Lung (tissue), 11 donors: ENCODE measurements at regions not wholly inside any gene's neighbourhood (a gene's known extent, or its start where the extent isn't known, plus 50 kb on each side); places are given as distances from the start of the nearest gene placed in this dataset.
A peak's percentile ranks its signal among the peaks of the same experiment; 100 is the strongest.

Source experiments
- ATAC-seq: fragments of 200-7000 bp; cut with Tn5 transposase; one replicate; pipeline ENCODE4 v1.9.1; 2020; ENCODE audit warnings: moderate number of reproducible peaks; ENCODE audit not compliant: insufficient read depth, low FRiP score
- DNase-seq, 3 donors: peaks; one replicate each; pipeline ENCODE4 v3.0.0-alpha.2; 2013 to 2017
- H3K27ac ChIP-seq, 2 donors: one replicate each; pipeline ENCODE4 v1.5.1; 2013; ENCODE audit warnings: mild to moderate bottlenecking in 2 of 2, moderate library complexity in 2 of 2, control low read depth in 1 of 2, inconsistent platforms in 1 of 2, low read depth in 1 of 2, low read length in 1 of 2
- H3K27me3 ChIP-seq, 3 donors: one replicate each; pipeline ENCODE4 v1.5.1; 2013; ENCODE audit warnings: low read length in 2 of 3; ENCODE audit not compliant: control insufficient read depth in 3 of 3, insufficient read depth in 3 of 3
- H3K36me3 ChIP-seq, 4 donors: one replicate each; pipeline ENCODE4 v1.5.1; 2013; ENCODE audit warnings: low read length in 4 of 4, mild to moderate bottlenecking in 1 of 4, moderate library complexity in 1 of 4; ENCODE audit not compliant: control insufficient read depth in 4 of 4, insufficient read depth in 4 of 4
- H3K4me1 ChIP-seq, 5 donors: one replicate each; pipeline ENCODE4 v1.5.1; 2013; ENCODE audit warnings: low read length in 5 of 5, mild to moderate bottlenecking in 2 of 5, moderate library complexity in 1 of 5; ENCODE audit not compliant: control insufficient read depth in 5 of 5, insufficient read depth in 5 of 5
- H3K4me3 ChIP-seq: one replicate; pipeline ENCODE4 v1.5.1; 2013; ENCODE audit warnings: mild to moderate bottlenecking, control low read depth, moderate library complexity
- H3K9ac ChIP-seq, 2 donors: one replicate each; pipeline ENCODE4 v1.5.1; 2013; ENCODE audit warnings: low read length in 2 of 2, control low read depth in 1 of 2; ENCODE audit not compliant: insufficient read depth in 1 of 2
- H3K9me3 ChIP-seq, 4 donors: one replicate each; pipeline ENCODE4 v1.5.1; 2013; ENCODE audit warnings: low read length in 3 of 4, mild to moderate bottlenecking in 1 of 4, moderate library complexity in 1 of 4; ENCODE audit not compliant: control insufficient read depth in 4 of 4, insufficient read depth in 3 of 4
- CTCF ChIP-seq: IDR thresholded peaks from 2 replicates; pipeline ENCODE4 v1.5.1; 2012; ENCODE audit warnings: mild to moderate bottlenecking; ENCODE audit errors: control extremely low read depth, extremely low read depth
- WGBS, 2 donors: extraction: QIAGEN DNeasy Blood & Tissue Kit; methylation state at CpG; one replicate each; pipeline ENCODE4 v1.1.7; 2013; 5-methylcytosine and 5-hydroxymethylcytosine counted together
- donor health status: control.
- donor health status: control.
- donor health status: Bipolar disorder and iron deficiency.
- donor health status: healthy.
- donor health status: DM: yes; HTN: yes; CAD: no.

GRCh38 chr1:5574641-5575040, 417.6 kb downstream of the NPHP4 start:
- Histone ChIP-seq H3K9me3 (peaks cover 0 to 3% (median 0%) of the 10 kb centered on the region in 4 donors), H3K36me3 (no peaks in the 10 kb centered on the region), H3K9ac (no peak overlapping the region), H3K27me3 (peaks cover 0 to 6% (median 0%) of the 10 kb centered on the region in 3 donors), H3K4me3 (no peak overlapping the region), H3K4me1 (no peaks in the 10 kb centered on the region), H3K27ac (no peak overlapping the region)
- no peak for DNase-seq
- ATAC-seq, result no peak
- 46 to 67% methylated on average over 4 of the region's 4 CpGs for WGBS, 2 donors
- TF ChIP-seq CTCF, result no peak

GRCh38 chr1:5572794-5573193, 419.4 kb downstream of the NPHP4 start:
- H3K27ac ChIP-seq, result no peak overlapping the region
- ATAC-seq, result no peak
- no peak for TF ChIP-seq CTCF

GRCh38 chr1:5571861-5572401, 420.3 kb downstream of the NPHP4 start:
- no peak for TF ChIP-seq CTCF
- no peak overlapping the region for H3K9ac ChIP-seq
- H3K27ac ChIP-seq, result no peak overlapping the region
- H3K4me1 ChIP-seq, result no peaks in the 10 kb centered on the region
- WGBS, 2 donors, result 78 to 80% methylated on average over 11 of the region's 11 CpGs
- ATAC-seq, result no peak
- H3K36me3 ChIP-seq, result no peaks in the 10 kb centered on the region
- H3K4me3 ChIP-seq, result no peak overlapping the region
- H3K9me3 ChIP-seq, result peaks cover 0 to 8% (median 2%) of the 10 kb centered on the region in 4 donors
- H3K27me3 ChIP-seq, result no peaks in the 10 kb centered on the region
- DNase-seq, result peak in 1 of 3 donors; percentile 2

More at GRCh38 chr1:5572794-5573193, 419.4 kb downstream of the NPHP4 start:
- no peak for DNase-seq
- Histone ChIP-seq H3K9me3 (peaks cover 0 to 8% (median 2%) of the 10 kb centered on the region in 4 donors), H3K27me3 (peaks cover 0 to 3% (median 0%) of the 10 kb centered on the region in 3 donors), H3K4me3 (no peak overlapping the region), H3K9ac (no peak overlapping the region), H3K4me1 (no peaks in the 10 kb centered on the region), H3K36me3 (no peaks in the 10 kb centered on the region)
- WGBS, 2 donors, result 71 to 77% methylated on average over 2 of the region's 2 CpGs

GRCh38 chr1:5571438-5571837, 420.8 kb downstream of the NPHP4 start:
- 77 to 80% methylated on average over 5 of the region's 5 CpGs for WGBS, 2 donors
- Histone ChIP-seq H3K9me3 (peaks cover 0 to 8% (median 2%) of the 10 kb centered on the region in 4 donors), H3K4me3 (no peak overlapping the region), H3K27ac (no peak overlapping the region), H3K9ac (no peak overlapping the region), H3K27me3 (no peaks in the 10 kb centered on the region), H3K4me1 (no peaks in the 10 kb centered on the region), H3K36me3 (no peaks in the 10 kb centered on the region)
- TF ChIP-seq CTCF, result no peak
- ATAC-seq, result no peak
- DNase-seq, result peak in 2 of 3 donors; percentile 49 to 58
